Activated CD8-positive, alpha-beta T cell treated with anti-CD3 and anti-CD28 coated beads for 36 hours (primary cell): ENCODE measurements at regions not wholly inside any gene's neighbourhood (a gene's known extent, or its start where the extent isn't known, plus 50 kb on each side); places are given as distances from the start of the nearest gene placed in this dataset.

Experiments used
- ATAC-seq: fragments of 200-7000 bp; cut with Tn5 transposase; one replicate; pipeline ENCODE4 v1.10.0; 2021; ENCODE audit warnings: mild to moderate bottlenecking, moderate library complexity
- CTCF ChIA-PET: fragments of 350-600 bp; sonication (Branson Sonifier 250); formaldehyde crosslinking; loops from one replicate; lab custom pipeline; 2021; ENCODE audit warnings: antibody characterized with exemption; lab: Charles Lee
- POLR2A ChIA-PET: fragments of 350-600 bp; sonication (Branson Sonifier 250); formaldehyde crosslinking; loops from one replicate; lab custom pipeline; 2021; ENCODE audit warnings: antibody characterized with exemption; lab: Charles Lee
- DNase-seq: peaks from one replicate; pipeline ENCODE4 v3.0.0-alpha.2; 2020
- H3K27ac Mint-ChIP-seq: one replicate; pipeline ENCODE4 v1.8.0; 2021; ENCODE audit warnings: mild to moderate bottlenecking, mixed read lengths
- H3K27me3 Mint-ChIP-seq: one replicate; pipeline ENCODE4 v1.8.0; 2021; ENCODE audit warnings: mixed read lengths
- H3K36me3 Mint-ChIP-seq: one replicate; pipeline ENCODE4 v1.8.0; 2021; ENCODE audit warnings: low read depth, mixed read lengths
- H3K4me1 Mint-ChIP-seq: one replicate; pipeline ENCODE4 v1.8.0; 2021; ENCODE audit warnings: low read depth, mixed read lengths
- H3K4me3 Mint-ChIP-seq: one replicate; pipeline ENCODE4 v1.8.0; 2021; ENCODE audit warnings: mild to moderate bottlenecking, moderate library complexity, mixed read lengths
- H3K9me3 Mint-ChIP-seq: one replicate; pipeline ENCODE4 v1.8.0; 2021; ENCODE audit warnings: mixed read lengths
- CTCF ChIP-seq: fragments of 200-600 bp; IDR thresholded peaks from one replicate; pipeline ENCODE4 v1.8.0; 2022; ENCODE audit warnings: antibody characterized with exemption, mild to moderate bottlenecking
- intact Hi-C: fragments of 100-400 bp; cut with micrococcal nuclease; formaldehyde crosslinking; loops from one replicate; pipeline ENCODE4 v1.10.0; 2022

- Mint-ChIP-seq H3K4me3 (no peak overlapping the region), H3K4me1 (peaks cover 5% of the 10 kb centered on the region), H3K27me3 (peaks cover 7% of the 10 kb centered on the region), H3K9me3 (peaks cover 2% of the 10 kb centered on the region), H3K36me3 (no peaks in the 10 kb centered on the region), H3K27ac (no peak overlapping the region)
- intact Hi-C loops, result no loop called here
- ChIA-PET CTCF (interaction anchor here (1.5 kb wide), 1 partner anchor 18 kb away, joined by 3 read pairs; no protein-coding TSS in a partner anchor), POLR2A (no interaction called here)
- no peak for DNase-seq
- TF ChIP-seq CTCF, result no peak
- ATAC-seq, result no peak
These were observed 539.2 kb downstream of the HTR7 start for GRCh38 chr10:90318659-90319058.

GRCh38 chr10:90319188-90319914 lies 538.5 kb downstream of the HTR7 start:
- Mint-ChIP-seq H3K9me3 (peaks cover 2% of the 10 kb centered on the region), H3K4me3 (no peak overlapping the region), H3K27ac (no peak overlapping the region), H3K27me3 (peaks cover 7% of the 10 kb centered on the region), H3K36me3 (no peaks in the 10 kb centered on the region), H3K4me1 (peaks cover 5% of the 10 kb centered on the region)
- intact Hi-C loops, result no loop called here
- peak; percentile 13 for DNase-seq
- ChIA-PET CTCF (interaction anchor here (1.5 kb wide), 1 partner anchor 18 kb away, joined by 3 read pairs; no protein-coding TSS in a partner anchor), POLR2A (no interaction called here)
- TF ChIP-seq CTCF, result no peak
- peak; percentile 76 for ATAC-seq

- CTCF ChIA-PET, result no interaction called here
- Mint-ChIP-seq H3K27me3 (peaks cover 7% of the 10 kb centered on the region), H3K9me3 (peaks cover 2% of the 10 kb centered on the region), H3K4me1 (peaks cover 5% of the 10 kb centered on the region), H3K4me3 (no peak overlapping the region), H3K36me3 (no peaks in the 10 kb centered on the region), H3K27ac (no peak overlapping the region)
- DNase-seq, result no peak
- intact Hi-C loops, result no loop called here
- POLR2A ChIA-PET, result no interaction called here
- no peak for TF ChIP-seq CTCF
- no peak for ATAC-seq
These were observed 536.6 kb downstream of the HTR7 start for GRCh38 chr10:90321132-90321816.

GRCh38 chr10:90326498-90327267 lies 531.2 kb downstream of the HTR7 start:
- Mint-ChIP-seq H3K4me3 (no peak overlapping the region), H3K9me3 (no peaks in the 10 kb centered on the region), H3K4me1 (no peaks in the 10 kb centered on the region), H3K27ac (no peak overlapping the region), H3K27me3 (no peaks in the 10 kb centered on the region), H3K36me3 (no peaks in the 10 kb centered on the region)
- DNase-seq (no peak), ATAC-seq (no peak)
- CTCF ChIA-PET, result no interaction called here
- no peak for TF ChIP-seq CTCF
- intact Hi-C loops, result no loop called here
- POLR2A ChIA-PET, result no interaction called here
